ENCODE measurements at regions not wholly inside any gene's neighbourhood (a gene's known extent, or its start where the extent isn't known, plus 50 kb on each side); places are given as distances from the start of the nearest gene placed in this dataset.

- Histone ChIP-seq H3K4me3 (ENCODE audit: low read depth in 1 of 5, low read length in 5 of 5) (no peak overlapping the region), H3K4me1 (ENCODE audit: control insufficient read depth in 5 of 5, insufficient read depth in 5 of 5, low read length in 5 of 5) (peaks cover 0 to 3% (median 2%) of the 10 kb centered on the region in 5 donors), H3K9me3 (ENCODE audit: control insufficient read depth in 5 of 5, low read length in 5 of 5) (no peaks in the 10 kb centered on the region), H3K9ac (ENCODE audit: low read length in 5 of 5) (no peak overlapping the region), H3K27me3 (ENCODE audit: control insufficient read depth in 5 of 5, insufficient read depth in 4 of 5, low read length in 5 of 5) (no peaks in the 10 kb centered on the region), H3K36me3 (ENCODE audit: control insufficient read depth in 5 of 5, insufficient read depth in 5 of 5, low read length in 5 of 5) (no peaks in the 10 kb centered on the region), H3K27ac (ENCODE audit: low read depth, low read length) (no peak overlapping the region)
Observed at GRCh38 chr21:28627691-28628090, 365.0 kb downstream of the LTN1 start.

DNA sequence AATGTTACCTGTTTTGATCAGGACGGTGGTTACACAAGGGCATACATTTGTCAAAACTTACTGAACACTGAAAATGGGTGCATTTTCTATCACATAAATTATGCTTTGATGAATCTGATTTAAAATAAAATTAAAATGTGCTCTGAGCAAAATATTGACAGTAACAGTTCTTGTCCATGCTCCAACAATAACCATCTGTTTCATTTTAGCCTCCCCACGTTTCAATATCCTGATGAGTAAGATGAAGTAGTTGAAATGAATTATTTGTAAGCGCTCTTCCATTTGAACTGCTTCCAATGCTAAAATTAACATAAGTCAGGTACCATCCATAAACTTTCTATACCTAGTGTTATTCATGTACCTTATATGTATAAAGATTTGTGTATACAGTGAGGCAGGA, 365.4 kb downstream of the LTN1 start:
- Histone ChIP-seq H3K4me3 (ENCODE audit: low read depth in 1 of 5, low read length in 5 of 5) (no peak overlapping the region), H3K9me3 (ENCODE audit: control insufficient read depth in 5 of 5, low read length in 5 of 5) (no peaks in the 10 kb centered on the region)

GRCh38 chr21:28624626-28625025, 368.1 kb downstream of the LTN1 start:
- H3K27ac ChIP-seq (ENCODE audit: low read depth, low read length), result no peak overlapping the region

More for the DNA sequence above, 365.4 kb downstream of the LTN1 start:
- H3K36me3 ChIP-seq (ENCODE audit: control insufficient read depth in 5 of 5, insufficient read depth in 5 of 5, low read length in 5 of 5), result no peaks in the 10 kb centered on the region
- H3K27me3 ChIP-seq (ENCODE audit: control insufficient read depth in 5 of 5, insufficient read depth in 4 of 5, low read length in 5 of 5), result no peaks in the 10 kb centered on the region
- H3K4me1 ChIP-seq (ENCODE audit: control insufficient read depth in 5 of 5, insufficient read depth in 5 of 5, low read length in 5 of 5), result no peaks in the 10 kb centered on the region
- no peak overlapping the region for H3K9ac ChIP-seq (ENCODE audit: low read length in 5 of 5)
- no peak overlapping the region for H3K27ac ChIP-seq (ENCODE audit: low read depth, low read length)

GRCh38 chr21:28617300-28617699, 375.4 kb downstream of the LTN1 start:
- H3K27me3 ChIP-seq (ENCODE audit: control insufficient read depth in 5 of 5, insufficient read depth in 4 of 5, low read length in 5 of 5), result no peaks in the 10 kb centered on the region
- H3K4me1 ChIP-seq (ENCODE audit: control insufficient read depth in 5 of 5, insufficient read depth in 5 of 5, low read length in 5 of 5), result no peaks in the 10 kb centered on the region
- no peak overlapping the region for H3K4me3 ChIP-seq (ENCODE audit: low read depth in 1 of 5, low read length in 5 of 5)
- H3K9me3 ChIP-seq (ENCODE audit: control insufficient read depth in 5 of 5, low read length in 5 of 5), result no peaks in the 10 kb centered on the region
- H3K9ac ChIP-seq (ENCODE audit: low read length in 5 of 5), result no peak overlapping the region
- no peaks in the 10 kb centered on the region for H3K36me3 ChIP-seq (ENCODE audit: control insufficient read depth in 5 of 5, insufficient read depth in 5 of 5, low read length in 5 of 5)
- H3K27ac ChIP-seq (ENCODE audit: low read depth, low read length), result no peak overlapping the region

More at GRCh38 chr21:28624626-28625025, 368.1 kb downstream of the LTN1 start:
- Histone ChIP-seq H3K4me3 (ENCODE audit: low read depth in 1 of 5, low read length in 5 of 5) (no peak overlapping the region), H3K9ac (ENCODE audit: low read length in 5 of 5) (no peak overlapping the region), H3K9me3 (ENCODE audit: control insufficient read depth in 5 of 5, low read length in 5 of 5) (no peaks in the 10 kb centered on the region), H3K27me3 (ENCODE audit: control insufficient read depth in 5 of 5, insufficient read depth in 4 of 5, low read length in 5 of 5) (no peaks in the 10 kb centered on the region), H3K36me3 (ENCODE audit: control insufficient read depth in 5 of 5, insufficient read depth in 5 of 5, low read length in 5 of 5) (no peaks in the 10 kb centered on the region), H3K4me1 (ENCODE audit: control insufficient read depth in 5 of 5, insufficient read depth in 5 of 5, low read length in 5 of 5) (no peaks in the 10 kb centered on the region)

DNA sequence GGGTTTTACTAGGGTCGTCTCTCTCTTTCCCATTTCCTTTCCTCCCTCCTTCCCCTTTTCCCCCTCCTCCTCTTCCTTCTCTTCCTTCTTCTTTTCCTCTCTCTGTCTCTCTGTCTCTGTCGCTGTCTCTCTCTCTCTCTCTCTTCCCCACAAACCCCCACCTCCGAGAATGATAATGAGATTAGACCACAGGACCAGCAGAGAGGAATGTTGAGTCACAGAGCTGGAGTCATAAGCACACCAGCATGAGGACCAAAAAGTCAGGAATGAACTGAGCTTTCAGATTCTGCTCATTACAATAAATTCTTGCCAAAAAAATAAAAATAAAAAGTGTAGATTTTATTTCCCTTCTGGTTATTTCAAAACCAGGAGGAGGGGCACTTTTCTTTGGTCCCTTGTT, 377.4 kb downstream of the LTN1 start:
- H3K27me3 ChIP-seq (ENCODE audit: control insufficient read depth in 5 of 5, insufficient read depth in 4 of 5, low read length in 5 of 5), result no peaks in the 10 kb centered on the region
- no peaks in the 10 kb centered on the region for H3K4me1 ChIP-seq (ENCODE audit: control insufficient read depth in 5 of 5, insufficient read depth in 5 of 5, low read length in 5 of 5)
- no peak overlapping the region for H3K9ac ChIP-seq (ENCODE audit: low read length in 5 of 5)
- no peaks in the 10 kb centered on the region for H3K9me3 ChIP-seq (ENCODE audit: control insufficient read depth in 5 of 5, low read length in 5 of 5)
- no peaks in the 10 kb centered on the region for H3K36me3 ChIP-seq (ENCODE audit: control insufficient read depth in 5 of 5, insufficient read depth in 5 of 5, low read length in 5 of 5)
- H3K4me3 ChIP-seq (ENCODE audit: low read depth in 1 of 5, low read length in 5 of 5), result no peak overlapping the region
- no peak overlapping the region for H3K27ac ChIP-seq (ENCODE audit: low read depth, low read length)

- Histone ChIP-seq H3K27me3 (ENCODE audit: control insufficient read depth in 5 of 5, insufficient read depth in 4 of 5, low read length in 5 of 5) (no peaks in the 10 kb centered on the region), H3K9me3 (ENCODE audit: control insufficient read depth in 5 of 5, low read length in 5 of 5) (no peaks in the 10 kb centered on the region), H3K27ac (ENCODE audit: low read depth, low read length) (no peak overlapping the region), H3K4me3 (ENCODE audit: low read depth in 1 of 5, low read length in 5 of 5) (no peak overlapping the region), H3K4me1 (ENCODE audit: control insufficient read depth in 5 of 5, insufficient read depth in 5 of 5, low read length in 5 of 5) (no peaks in the 10 kb centered on the region), H3K36me3 (ENCODE audit: control insufficient read depth in 5 of 5, insufficient read depth in 5 of 5, low read length in 5 of 5) (no peaks in the 10 kb centered on the region), H3K9ac (ENCODE audit: low read length in 5 of 5) (no peak overlapping the region)
Observed at GRCh38 chr21:28614791-28615190, 377.9 kb downstream of the LTN1 start.

- Histone ChIP-seq H3K36me3 (ENCODE audit: control insufficient read depth in 5 of 5, insufficient read depth in 5 of 5, low read length in 5 of 5) (no peaks in the 10 kb centered on the region), H3K4me3 (ENCODE audit: low read depth in 1 of 5, low read length in 5 of 5) (no peak overlapping the region), H3K9me3 (ENCODE audit: control insufficient read depth in 5 of 5, low read length in 5 of 5) (no peaks in the 10 kb centered on the region), H3K27ac (ENCODE audit: low read depth, low read length) (no peak overlapping the region), H3K4me1 (ENCODE audit: control insufficient read depth in 5 of 5, insufficient read depth in 5 of 5, low read length in 5 of 5) (peaks cover 0 to 1% (median 0%) of the 10 kb centered on the region in 5 donors), H3K27me3 (ENCODE audit: control insufficient read depth in 5 of 5, insufficient read depth in 4 of 5, low read length in 5 of 5) (no peaks in the 10 kb centered on the region), H3K9ac (ENCODE audit: low read length in 5 of 5) (no peak overlapping the region)
Observed at GRCh38 chr21:28608646-28609045, 384.0 kb downstream of the LTN1 start.

DNA sequence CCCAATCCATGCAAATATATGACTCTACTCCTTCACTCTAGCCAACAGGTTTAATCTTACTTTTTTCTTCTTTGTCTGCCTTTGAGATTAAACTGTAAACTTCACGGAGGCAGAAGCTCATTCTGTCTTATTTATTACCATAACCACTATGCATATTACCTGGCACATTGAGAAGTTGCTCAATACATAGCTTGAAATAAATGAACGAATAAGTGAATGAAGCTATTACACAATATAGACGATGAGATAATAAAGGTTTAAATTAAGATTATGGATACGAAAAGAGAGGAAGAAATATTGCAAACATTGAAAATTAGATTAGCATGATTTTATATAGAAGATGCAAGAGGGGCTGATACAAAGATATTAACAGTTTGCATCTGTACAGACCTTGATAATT, 385.1 kb downstream of the LTN1 start:
- Histone ChIP-seq H3K4me1 (ENCODE audit: control insufficient read depth in 5 of 5, insufficient read depth in 5 of 5, low read length in 5 of 5) (peaks cover 0 to 1% (median 0%) of the 10 kb centered on the region in 5 donors), H3K27ac (ENCODE audit: low read depth, low read length) (no peak overlapping the region), H3K4me3 (ENCODE audit: low read depth in 1 of 5, low read length in 5 of 5) (no peak overlapping the region), H3K9ac (ENCODE audit: low read length in 5 of 5) (no peak overlapping the region), H3K9me3 (ENCODE audit: control insufficient read depth in 5 of 5, low read length in 5 of 5) (no peaks in the 10 kb centered on the region), H3K27me3 (ENCODE audit: control insufficient read depth in 5 of 5, insufficient read depth in 4 of 5, low read length in 5 of 5) (no peaks in the 10 kb centered on the region), H3K36me3 (ENCODE audit: control insufficient read depth in 5 of 5, insufficient read depth in 5 of 5, low read length in 5 of 5) (no peaks in the 10 kb centered on the region)

GRCh38 chr21:28604946-28605537, 387.6 kb downstream of the LTN1 start:
- Histone ChIP-seq H3K27ac (ENCODE audit: low read depth, low read length) (no peak overlapping the region), H3K27me3 (ENCODE audit: control insufficient read depth in 5 of 5, insufficient read depth in 4 of 5, low read length in 5 of 5) (no peaks in the 10 kb centered on the region), H3K4me3 (ENCODE audit: low read depth in 1 of 5, low read length in 5 of 5) (no peak overlapping the region), H3K9me3 (ENCODE audit: control insufficient read depth in 5 of 5, low read length in 5 of 5) (peaks cover 0 to 9% (median 5%) of the 10 kb centered on the region in 5 donors), H3K9ac (ENCODE audit: low read length in 5 of 5) (no peak overlapping the region), H3K4me1 (ENCODE audit: control insufficient read depth in 5 of 5, insufficient read depth in 5 of 5, low read length in 5 of 5) (peaks cover 0 to 1% (median 0%) of the 10 kb centered on the region in 5 donors), H3K36me3 (ENCODE audit: control insufficient read depth in 5 of 5, insufficient read depth in 5 of 5, low read length in 5 of 5) (no peaks in the 10 kb centered on the region)

- Histone ChIP-seq H3K36me3 (ENCODE audit: control insufficient read depth in 5 of 5, insufficient read depth in 5 of 5, low read length in 5 of 5) (no peaks in the 10 kb centered on the region), H3K27ac (ENCODE audit: low read depth, low read length) (no peak overlapping the region), H3K27me3 (ENCODE audit: control insufficient read depth in 5 of 5, insufficient read depth in 4 of 5, low read length in 5 of 5) (no peaks in the 10 kb centered on the region), H3K4me1 (ENCODE audit: control insufficient read depth in 5 of 5, insufficient read depth in 5 of 5, low read length in 5 of 5) (no peaks in the 10 kb centered on the region), H3K9me3 (ENCODE audit: control insufficient read depth in 5 of 5, low read length in 5 of 5) (peaks cover 0 to 15% (median 11%) of the 10 kb centered on the region in 5 donors), H3K9ac (ENCODE audit: low read length in 5 of 5) (no peak overlapping the region), H3K4me3 (ENCODE audit: low read depth in 1 of 5, low read length in 5 of 5) (no peak overlapping the region)
Observed at GRCh38 chr21:28602546-28602945, 390.1 kb downstream of the LTN1 start.

All from subcutaneous abdominal adipose tissue (tissue), 5 donors.